SU-DHL-6 (cell line): ENCODE measurements at regions not wholly inside any gene's neighbourhood (a gene's known extent, or its start where the extent isn't known, plus 50 kb on each side); places are given as distances from the start of the nearest gene placed in this dataset.

ENCODE experiments used
- EZH2phosphoT487 ChIP-seq: fragments of 200-600 bp; sonication (generic), shearing (Covaris generic); conservative IDR thresholded peaks from 2 replicates; pipeline ENCODE4 v1.6.1; 2018; ENCODE audit warnings: mild to moderate bottlenecking, antibody characterized with exemption, low read length, moderate library complexity, mixed read lengths
- TF ChIP-seq, protein P1 (sequence below): fragments of 200-600 bp; sonication (generic); IDR thresholded peaks from one replicate; pipeline ENCODE4 v1.5.1; 2017; ENCODE audit warnings: antibody characterized with exemption, mild to moderate bottlenecking, low read length, moderate library complexity; ENCODE audit not compliant: insufficient read depth, poor library complexity, severe bottlenecking

DNA sequence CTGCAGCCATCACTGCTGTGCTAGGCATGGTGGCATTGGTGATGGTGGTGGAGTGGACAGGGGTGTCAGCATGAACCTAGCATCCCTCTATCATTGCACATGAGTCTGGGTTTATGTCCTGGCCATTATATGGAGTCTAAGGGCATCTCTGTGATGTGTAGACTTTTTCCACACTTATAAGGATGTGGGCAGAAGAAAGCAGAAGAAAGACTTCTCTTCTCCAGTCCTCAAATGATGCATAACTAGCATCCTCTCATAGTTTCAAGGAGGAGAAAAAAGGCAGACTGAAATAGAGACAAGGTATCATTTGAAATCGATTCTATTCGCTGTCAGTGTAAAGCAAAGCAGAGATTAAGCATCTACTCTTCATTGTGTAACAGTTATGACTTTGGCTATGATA is 140.0 kb upstream of the ATXN1 start:
- TF ChIP-seq, protein P1, sequence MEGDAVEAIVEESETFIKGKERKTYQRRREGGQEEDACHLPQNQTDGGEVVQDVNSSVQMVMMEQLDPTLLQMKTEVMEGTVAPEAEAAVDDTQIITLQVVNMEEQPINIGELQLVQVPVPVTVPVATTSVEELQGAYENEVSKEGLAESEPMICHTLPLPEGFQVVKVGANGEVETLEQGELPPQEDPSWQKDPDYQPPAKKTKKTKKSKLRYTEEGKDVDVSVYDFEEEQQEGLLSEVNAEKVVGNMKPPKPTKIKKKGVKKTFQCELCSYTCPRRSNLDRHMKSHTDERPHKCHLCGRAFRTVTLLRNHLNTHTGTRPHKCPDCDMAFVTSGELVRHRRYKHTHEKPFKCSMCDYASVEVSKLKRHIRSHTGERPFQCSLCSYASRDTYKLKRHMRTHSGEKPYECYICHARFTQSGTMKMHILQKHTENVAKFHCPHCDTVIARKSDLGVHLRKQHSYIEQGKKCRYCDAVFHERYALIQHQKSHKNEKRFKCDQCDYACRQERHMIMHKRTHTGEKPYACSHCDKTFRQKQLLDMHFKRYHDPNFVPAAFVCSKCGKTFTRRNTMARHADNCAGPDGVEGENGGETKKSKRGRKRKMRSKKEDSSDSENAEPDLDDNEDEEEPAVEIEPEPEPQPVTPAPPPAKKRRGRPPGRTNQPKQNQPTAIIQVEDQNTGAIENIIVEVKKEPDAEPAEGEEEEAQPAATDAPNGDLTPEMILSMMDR = no peak
- no peak for TF ChIP-seq EZH2phosphoT487
